GM18858 (cell line): ENCODE measurements at regions not wholly inside any gene's neighbourhood (a gene's known extent, or its start where the extent isn't known, plus 50 kb on each side); places are given as distances from the start of the nearest gene placed in this dataset.

Experiments used
- ATAC-seq: cut with Tn5 transposase; IDR thresholded peaks from one replicate; pipeline ENCODE4 v1.9.1; 2021; ENCODE audit not compliant: unreplicated experiment

GRCh38 chr5:101942321-101942882 lies 353.7 kb downstream of the SLCO4C1 start:
- ATAC-seq = peak; percentile 82

DNA sequence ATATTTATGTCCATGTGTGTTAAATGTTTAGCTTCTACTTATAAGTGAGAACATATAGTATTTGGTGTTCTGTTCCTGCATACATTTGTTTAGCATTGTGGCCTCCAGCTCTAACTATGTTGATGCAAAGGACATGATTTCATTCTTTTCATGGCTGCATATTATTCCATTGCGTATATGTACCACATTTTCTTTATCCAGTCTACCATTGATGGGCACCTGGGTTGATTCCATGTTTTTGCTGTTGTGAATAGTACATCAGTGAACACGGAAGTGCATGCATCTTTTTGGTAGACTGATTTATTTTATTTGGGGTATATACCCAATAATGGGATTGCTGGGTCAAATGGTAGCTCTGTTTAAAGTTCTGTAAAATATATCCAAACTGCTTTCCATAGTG lies 359.0 kb downstream of the SLCO4C1 start:
- ATAC-seq = no peak

GRCh38 chr5:101935086-101935485 lies 361.0 kb downstream of the SLCO4C1 start:
- ATAC-seq = no peak

- no peak for ATAC-seq
Observed at GRCh38 chr5:101932599-101932998, 363.5 kb downstream of the SLCO4C1 start.

- no peak for ATAC-seq
Observed at GRCh38 chr5:101929628-101930027, 366.5 kb downstream of the SLCO4C1 start.

DNA sequence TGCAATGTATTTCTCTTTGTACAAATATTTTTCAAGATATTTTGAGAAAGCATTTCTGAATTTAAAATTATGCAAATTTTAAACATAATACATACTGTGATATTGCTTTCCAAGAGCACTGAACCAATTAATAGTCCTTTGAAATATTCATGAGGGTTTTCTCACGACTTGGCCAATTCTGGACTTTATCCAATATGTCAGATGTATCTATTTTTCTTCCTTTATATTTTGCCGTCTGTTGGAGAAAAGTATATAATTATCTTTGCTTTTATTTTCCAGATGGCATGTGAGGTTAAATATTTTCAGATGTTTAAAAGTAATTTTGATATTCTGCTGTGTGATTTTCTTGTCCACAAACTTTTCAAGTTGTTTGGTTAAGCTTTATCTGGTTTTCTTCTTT lies 378.9 kb downstream of the SLCO4C1 start:
- no peak for ATAC-seq

- no peak for ATAC-seq
Observed at GRCh38 chr5:101915554-101915953, 380.5 kb downstream of the SLCO4C1 start.

GRCh38 chr5:101904736-101905135 lies 391.3 kb downstream of the SLCO4C1 start:
- no peak for ATAC-seq

DNA sequence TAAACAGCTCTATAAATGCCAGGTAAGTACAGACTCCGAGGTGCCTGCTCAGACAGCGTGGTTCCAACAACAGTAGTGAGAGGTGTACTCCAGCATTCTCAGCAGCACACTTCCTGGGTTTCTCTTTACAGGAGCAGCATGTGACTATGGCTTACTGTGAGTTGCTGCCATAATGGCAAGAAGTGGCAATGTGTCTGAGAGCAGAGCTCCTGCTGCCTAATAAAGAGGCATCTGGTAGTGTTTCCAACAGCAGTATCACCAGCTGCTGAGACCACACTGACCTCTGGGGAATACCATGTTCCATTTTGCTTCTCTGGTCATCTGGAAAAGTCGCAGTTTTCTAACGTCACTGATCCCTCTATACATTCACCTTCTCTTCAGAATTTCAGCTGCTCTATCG lies 398.2 kb downstream of the SLCO4C1 start:
- peak; percentile 41 for ATAC-seq

- no peak for ATAC-seq
Observed at GRCh38 chr5:101894985-101895384, 401.1 kb downstream of the SLCO4C1 start.

GRCh38 chr5:101878190-101878589 lies 417.9 kb downstream of the SLCO4C1 start:
- no peak for ATAC-seq

DNA sequence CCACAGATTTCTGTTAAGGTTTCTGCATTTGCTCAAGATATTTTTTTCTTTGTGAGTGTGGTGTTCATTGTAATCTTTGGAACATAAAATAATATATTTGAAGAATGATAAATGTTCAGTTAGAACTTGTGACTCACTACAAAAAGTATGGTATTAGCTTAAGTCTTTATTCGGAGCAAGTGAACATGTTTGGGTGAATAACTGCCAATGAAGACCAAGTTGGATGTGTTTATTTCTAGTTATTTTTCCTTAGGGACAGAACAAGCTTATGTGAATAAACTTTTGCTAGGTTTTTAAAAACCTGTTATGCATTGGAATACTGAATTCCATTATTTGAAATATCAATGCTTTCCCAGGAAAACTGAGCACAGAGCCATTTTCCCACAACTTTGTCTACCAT lies 418.6 kb downstream of the SLCO4C1 start:
- no peak for ATAC-seq

DNA sequence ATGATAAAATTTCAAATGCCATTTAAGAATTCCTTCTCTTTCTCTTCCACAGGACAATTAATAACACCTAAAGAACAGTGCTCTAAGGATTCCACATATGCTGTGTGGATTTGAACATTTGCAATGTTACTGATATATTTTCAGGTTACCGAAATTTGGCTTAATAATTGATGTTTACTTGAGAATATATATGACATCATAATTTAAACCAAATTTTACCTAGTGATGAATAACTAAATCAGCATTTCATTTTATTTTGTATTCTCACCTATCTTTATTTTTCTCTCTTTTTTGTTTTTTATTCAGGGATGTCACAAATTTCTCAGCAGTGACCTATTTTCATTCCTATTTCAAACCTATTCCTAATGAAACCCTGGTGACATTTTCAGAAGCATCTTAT lies 429.6 kb downstream of the SLCO4C1 start:
- ATAC-seq = no peak

GRCh38 chr5:101860563-101860962 lies 435.5 kb downstream of the SLCO4C1 start:
- ATAC-seq = no peak

DNA sequence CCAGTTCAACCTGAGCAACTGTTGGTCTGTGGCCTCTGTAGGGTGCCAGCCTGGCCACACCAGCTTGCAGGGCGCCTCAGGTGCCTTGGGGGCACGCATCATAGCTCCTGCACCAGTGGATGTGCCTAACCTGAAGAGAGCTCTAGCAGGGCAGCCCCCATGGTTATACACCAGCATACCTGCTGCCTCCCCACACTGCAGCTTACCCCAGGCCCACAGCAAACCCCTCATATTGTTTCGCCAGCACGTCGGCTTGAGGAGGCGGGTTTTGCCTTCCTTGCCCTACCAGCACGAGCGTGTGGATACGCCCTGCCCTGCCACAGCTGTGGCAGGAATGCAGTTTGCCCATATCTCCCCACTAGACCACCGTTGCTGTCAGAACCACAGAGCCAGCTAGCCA lies 435.9 kb downstream of the SLCO4C1 start:
- no peak for ATAC-seq

DNA sequence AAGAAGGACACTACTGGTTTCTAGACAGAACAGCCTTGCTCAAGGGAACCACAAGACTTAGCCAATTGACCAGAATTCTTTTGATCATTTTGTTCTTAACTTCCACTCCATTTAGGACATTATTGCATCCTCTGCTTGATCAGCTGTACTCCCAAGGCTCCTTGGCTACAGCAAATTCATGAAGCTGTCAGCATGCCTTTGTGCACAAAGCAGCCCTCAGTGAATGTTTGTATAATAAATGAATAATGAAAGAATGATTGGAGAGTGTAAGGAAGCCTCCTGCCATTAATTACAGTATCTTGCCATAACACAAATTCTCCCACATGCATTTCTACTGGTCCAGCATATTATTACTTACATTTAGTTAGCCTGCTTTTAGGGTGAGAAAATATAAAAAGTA lies 449.6 kb downstream of the SLCO4C1 start:
- ATAC-seq = no peak

DNA sequence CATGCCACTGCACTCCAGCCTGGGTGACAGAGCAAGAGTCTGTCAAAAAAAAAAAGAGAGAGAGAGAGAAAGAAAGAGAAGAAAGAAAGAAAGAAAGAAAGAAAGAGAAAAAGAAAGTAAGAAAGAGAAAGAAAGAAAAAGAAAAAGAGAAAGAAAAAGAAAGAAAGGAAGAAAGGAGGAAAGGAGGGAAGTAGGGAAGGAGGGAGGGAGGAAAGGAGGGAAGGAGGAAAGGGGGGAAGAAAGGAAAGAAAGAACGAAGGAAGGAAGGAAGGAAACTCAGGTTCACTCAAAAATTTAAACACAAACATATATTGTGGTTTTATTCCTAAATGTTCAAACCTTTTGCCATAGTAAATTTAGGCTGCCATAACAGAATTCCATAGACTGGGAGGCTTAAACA lies 453.0 kb downstream of the SLCO4C1 start:
- ATAC-seq = no peak

DNA sequence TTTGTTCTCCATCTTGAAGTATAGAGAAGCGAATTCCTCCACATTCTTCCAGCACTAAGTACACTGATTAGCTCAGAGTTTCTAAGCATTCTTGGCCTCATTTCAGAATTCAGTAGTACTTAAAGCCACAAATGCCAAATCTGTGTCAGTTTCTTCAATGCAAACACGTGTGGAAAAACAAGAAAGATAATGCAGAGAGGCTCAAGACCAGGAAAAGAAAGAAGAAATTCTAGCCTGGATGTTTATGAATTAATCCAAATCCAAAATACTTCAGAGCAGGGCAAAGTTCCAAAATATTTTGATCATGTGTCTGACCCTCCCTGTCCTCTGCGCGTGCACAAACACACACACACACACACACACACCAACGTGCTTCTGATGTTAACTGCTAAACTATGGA lies 457.6 kb downstream of the SLCO4C1 start:
- ATAC-seq = no peak

DNA sequence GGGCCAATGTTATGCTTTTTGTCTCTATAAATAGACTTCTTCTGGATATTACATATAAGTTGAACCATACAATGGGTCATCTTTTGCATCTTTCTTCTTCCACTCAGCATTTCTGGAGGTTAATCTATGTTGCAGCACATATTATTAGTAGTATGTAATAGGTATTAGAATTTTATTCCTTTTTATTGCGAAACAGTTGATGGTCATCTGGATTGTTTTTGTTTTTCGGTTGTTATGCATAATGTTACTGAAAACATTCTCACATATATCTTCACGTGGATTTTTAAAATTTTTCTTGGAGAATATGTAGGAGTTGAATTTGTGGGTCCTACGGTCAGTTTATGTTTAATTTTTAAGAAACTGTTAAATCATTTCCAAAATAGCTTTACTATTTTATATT lies 466.8 kb downstream of the SLCO4C1 start:
- no peak for ATAC-seq

DNA sequence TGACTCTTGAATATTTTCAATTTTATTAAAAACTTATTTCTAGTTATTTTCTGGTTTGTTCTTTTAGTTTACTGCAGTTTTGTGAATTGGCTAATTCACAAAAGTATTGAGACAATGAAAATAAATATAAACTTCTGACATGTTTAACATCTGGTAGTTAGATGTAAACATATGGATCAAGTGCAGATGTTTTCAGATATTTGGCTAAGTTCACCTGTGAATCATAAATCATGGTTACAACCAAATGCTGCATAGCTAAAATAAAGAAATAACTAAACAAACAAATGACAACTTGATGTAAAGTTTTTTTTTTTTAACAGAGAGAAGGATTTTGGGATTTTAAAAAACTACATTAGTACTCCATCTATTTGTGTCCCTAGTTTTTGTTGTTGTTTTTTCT lies 484.6 kb downstream of the SLCO4C1 start:
- no peak for ATAC-seq

GRCh38 chr5:101806410-101806809 lies 489.7 kb downstream of the SLCO4C1 start:
- ATAC-seq = no peak

GRCh38 chr5:101796427-101796826 lies 499.7 kb downstream of the SLCO4C1 start:
- no peak for ATAC-seq

DNA sequence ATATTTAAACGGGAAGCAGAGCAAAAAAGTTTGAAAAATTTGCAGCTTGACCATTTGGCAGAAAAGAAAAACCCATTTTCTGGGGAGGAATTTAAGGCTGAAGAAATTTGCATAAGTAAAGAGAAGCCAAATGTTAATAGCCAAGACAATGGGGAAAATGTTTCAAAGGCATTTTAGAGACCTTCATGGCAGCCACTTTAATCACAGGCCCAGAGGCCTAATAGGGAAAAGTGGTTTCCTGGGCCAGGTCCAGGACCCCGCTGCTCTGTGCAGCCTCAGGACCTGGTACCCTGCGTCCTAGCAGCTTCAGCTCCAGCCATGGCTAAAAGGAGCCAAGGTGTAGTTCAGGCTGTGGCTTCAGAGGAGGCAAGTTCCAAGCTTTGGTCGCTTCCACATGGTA lies 507.3 kb downstream of the SLCO4C1 start:
- no peak for ATAC-seq

- ATAC-seq = no peak
Observed at GRCh38 chr5:101785090-101785489, 511.0 kb downstream of the SLCO4C1 start.
